IPS-15b (cell line): ENCODE measurements at regions not wholly inside any gene's neighbourhood (a gene's known extent, or its start where the extent isn't known, plus 50 kb on each side); places are given as distances from the start of the nearest gene placed in this dataset.

Experiments
- H3K27me3 ChIP-seq: one replicate; pipeline ENCODE4 v1.6.1; 2013; ENCODE audit warnings: low read length; ENCODE audit not compliant: control insufficient read depth, insufficient read depth
- H3K36me3 ChIP-seq: one replicate; pipeline ENCODE4 v1.6.1; 2013; ENCODE audit warnings: low read length; ENCODE audit not compliant: control insufficient read depth, insufficient read depth
- H3K4me1 ChIP-seq: one replicate; pipeline ENCODE4 v1.6.1; 2013; ENCODE audit warnings: mild to moderate bottlenecking, low read length; ENCODE audit not compliant: control insufficient read depth, insufficient read depth
- H3K4me3 ChIP-seq: one replicate; pipeline ENCODE4 v1.5.1; 2013; ENCODE audit warnings: low read depth, low read length
- H3K9ac ChIP-seq: one replicate; pipeline ENCODE4 v1.6.1; 2013; ENCODE audit warnings: low read depth, mild to moderate bottlenecking, low read length
- H3K9me3 ChIP-seq: one replicate; pipeline ENCODE4 v1.6.1; 2013; ENCODE audit warnings: mild to moderate bottlenecking, low read length; ENCODE audit not compliant: control insufficient read depth, insufficient read depth

- Histone ChIP-seq H3K9me3 (no peaks in the 10 kb centered on the region), H3K36me3 (no peaks in the 10 kb centered on the region), H3K9ac (no peak overlapping the region), H3K27me3 (no peaks in the 10 kb centered on the region), H3K4me3 (no peak overlapping the region), H3K4me1 (no peaks in the 10 kb centered on the region)
Measured at GRCh38 chr16:9546438-9546786, 455.0 kb downstream of the HAPSTR1 start.

- no peaks in the 10 kb centered on the region for H3K9me3 ChIP-seq
- H3K9ac ChIP-seq: no peak overlapping the region
- H3K4me3 ChIP-seq: no peak overlapping the region
- no peaks in the 10 kb centered on the region for H3K36me3 ChIP-seq
- no peaks in the 10 kb centered on the region for H3K27me3 ChIP-seq
- no peaks in the 10 kb centered on the region for H3K4me1 ChIP-seq
Measured at GRCh38 chr16:9549487-9549886, 458.0 kb downstream of the HAPSTR1 start.

GRCh38 chr16:9555051-9555450 is 463.6 kb downstream of the HAPSTR1 start:
- Histone ChIP-seq H3K36me3 (peaks cover 2% of the 10 kb centered on the region), H3K4me1 (no peaks in the 10 kb centered on the region), H3K4me3 (no peak overlapping the region), H3K9ac (no peak overlapping the region), H3K9me3 (no peaks in the 10 kb centered on the region), H3K27me3 (no peaks in the 10 kb centered on the region)

DNA sequence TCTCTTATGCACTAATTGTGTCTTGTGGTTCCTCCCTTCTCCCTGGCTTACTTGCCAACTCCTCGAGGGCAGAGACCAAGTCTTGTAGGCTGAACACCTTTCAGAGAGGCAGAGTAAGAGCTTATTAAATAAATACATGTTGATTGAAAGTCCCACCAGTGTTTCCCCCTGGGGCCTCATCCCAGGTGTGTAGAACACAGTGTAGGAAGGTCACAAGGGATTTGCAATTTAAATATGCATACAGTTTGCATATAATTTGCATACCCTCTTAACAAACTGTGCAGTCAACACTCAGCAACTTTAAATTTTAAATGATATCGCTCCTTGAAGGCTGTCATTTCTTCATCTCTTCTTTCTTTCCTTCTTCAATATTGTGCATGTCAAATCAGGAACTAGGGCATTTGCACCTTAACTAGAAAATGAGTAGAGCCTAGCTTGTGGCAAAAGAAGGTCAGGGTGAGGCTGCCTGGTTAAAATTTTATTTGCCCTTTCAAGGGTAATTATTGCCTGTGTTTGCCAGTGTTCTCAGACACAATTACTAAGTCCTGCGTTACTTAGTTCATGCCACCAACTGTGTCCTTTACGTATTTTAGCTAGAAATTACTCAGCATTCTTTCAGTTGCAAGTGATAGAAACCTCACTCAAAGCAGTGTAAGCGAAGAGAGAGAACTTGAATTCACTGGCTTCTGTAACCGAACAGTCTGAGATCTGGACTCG is 465.7 kb downstream of the HAPSTR1 start:
- H3K9ac ChIP-seq: no peak overlapping the region
- H3K36me3 ChIP-seq: peaks cover 2% of the 10 kb centered on the region
- H3K4me1 ChIP-seq: no peaks in the 10 kb centered on the region
- H3K4me3 ChIP-seq: no peak overlapping the region
- no peaks in the 10 kb centered on the region for H3K9me3 ChIP-seq
- no peaks in the 10 kb centered on the region for H3K27me3 ChIP-seq

- Histone ChIP-seq H3K9ac (no peak overlapping the region), H3K4me3 (no peak overlapping the region), H3K36me3 (peaks cover 2% of the 10 kb centered on the region), H3K27me3 (no peaks in the 10 kb centered on the region), H3K9me3 (no peaks in the 10 kb centered on the region), H3K4me1 (no peaks in the 10 kb centered on the region)
Measured at GRCh38 chr16:9557713-9558112, 466.3 kb downstream of the HAPSTR1 start.

- Histone ChIP-seq H3K4me1 (no peaks in the 10 kb centered on the region), H3K9me3 (no peaks in the 10 kb centered on the region), H3K27me3 (no peaks in the 10 kb centered on the region), H3K36me3 (no peaks in the 10 kb centered on the region), H3K4me3 (no peak overlapping the region), H3K9ac (no peak overlapping the region)
Measured at GRCh38 chr16:9566099-9566498, 474.7 kb downstream of the HAPSTR1 start.

- no peaks in the 10 kb centered on the region for H3K4me1 ChIP-seq
- no peaks in the 10 kb centered on the region for H3K27me3 ChIP-seq
- H3K9me3 ChIP-seq: no peaks in the 10 kb centered on the region
- H3K4me3 ChIP-seq: no peak overlapping the region
- H3K9ac ChIP-seq: no peak overlapping the region
- no peaks in the 10 kb centered on the region for H3K36me3 ChIP-seq
Measured at GRCh38 chr16:9567666-9568065, 476.2 kb downstream of the HAPSTR1 start.

DNA sequence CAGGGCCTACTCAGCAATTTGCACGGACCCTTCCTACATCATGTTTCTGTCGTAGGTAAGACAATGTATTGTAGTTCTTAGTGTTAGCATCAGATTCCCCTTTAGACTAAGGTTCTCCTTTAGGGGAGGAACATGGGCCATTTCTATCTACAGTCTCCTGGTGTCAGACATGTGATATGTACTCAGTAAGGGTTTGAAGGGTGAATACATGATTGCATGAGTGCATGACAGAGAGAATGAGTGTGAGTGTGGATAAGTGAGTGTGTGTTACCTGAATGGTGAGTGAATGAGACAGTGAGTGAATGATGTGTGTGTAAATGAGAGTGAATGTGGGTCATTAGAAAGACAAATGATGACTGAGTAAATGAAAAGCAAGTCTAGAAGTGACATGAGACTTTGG is 476.8 kb downstream of the HAPSTR1 start:
- Histone ChIP-seq H3K36me3 (no peaks in the 10 kb centered on the region), H3K4me1 (no peaks in the 10 kb centered on the region)

DNA sequence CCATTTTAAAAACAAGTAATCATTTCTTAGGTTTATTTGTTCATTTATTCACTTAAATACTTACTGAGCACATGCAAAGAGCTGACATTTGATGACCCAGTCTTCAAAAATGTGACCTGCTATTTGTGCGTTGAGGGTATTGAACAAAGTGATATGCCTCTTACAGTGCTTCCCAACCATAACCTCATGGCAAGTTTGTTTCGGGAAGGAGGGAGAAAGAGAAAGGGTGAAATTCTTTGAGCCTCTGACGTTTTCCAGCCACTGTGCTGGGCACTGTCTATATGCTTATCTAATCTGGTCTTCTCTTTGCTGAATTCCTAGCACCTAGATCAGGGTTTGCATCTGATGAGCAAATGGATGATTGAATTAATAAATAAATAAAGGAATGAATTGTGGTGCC is 479.1 kb downstream of the HAPSTR1 start:
- no peaks in the 10 kb centered on the region for H3K4me1 ChIP-seq
- no peaks in the 10 kb centered on the region for H3K36me3 ChIP-seq
- no peak overlapping the region for H3K9ac ChIP-seq
- no peaks in the 10 kb centered on the region for H3K9me3 ChIP-seq
- no peak overlapping the region for H3K4me3 ChIP-seq
- H3K27me3 ChIP-seq: no peaks in the 10 kb centered on the region

More for the DNA sequence above, 476.8 kb downstream of the HAPSTR1 start:
- no peaks in the 10 kb centered on the region for H3K27me3 ChIP-seq
- H3K9me3 ChIP-seq: no peaks in the 10 kb centered on the region
- no peak overlapping the region for H3K9ac ChIP-seq
- no peak overlapping the region for H3K4me3 ChIP-seq

DNA sequence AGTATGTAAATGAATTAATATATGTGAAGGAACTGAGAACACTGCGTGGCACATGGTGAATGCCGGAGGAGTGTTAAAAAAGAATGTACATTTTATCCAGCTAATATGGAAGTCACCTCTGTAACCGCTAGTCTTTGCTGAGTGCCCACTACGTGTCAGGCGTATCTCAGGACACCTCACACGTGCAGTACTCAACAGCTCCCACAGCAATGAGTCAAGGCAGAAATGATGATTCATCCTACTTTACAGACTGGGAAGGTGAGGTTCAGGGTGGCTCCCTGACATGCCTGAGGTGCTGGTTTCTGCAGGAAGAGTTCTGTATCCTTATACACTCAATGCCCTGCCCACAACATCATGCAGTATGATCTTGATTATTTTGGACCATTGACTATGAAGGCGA is 487.0 kb downstream of the HAPSTR1 start:
- no peaks in the 10 kb centered on the region for H3K9me3 ChIP-seq
- no peaks in the 10 kb centered on the region for H3K36me3 ChIP-seq
- H3K4me3 ChIP-seq: no peak overlapping the region
- H3K9ac ChIP-seq: no peak overlapping the region
- no peaks in the 10 kb centered on the region for H3K4me1 ChIP-seq
- H3K27me3 ChIP-seq: no peaks in the 10 kb centered on the region

DNA sequence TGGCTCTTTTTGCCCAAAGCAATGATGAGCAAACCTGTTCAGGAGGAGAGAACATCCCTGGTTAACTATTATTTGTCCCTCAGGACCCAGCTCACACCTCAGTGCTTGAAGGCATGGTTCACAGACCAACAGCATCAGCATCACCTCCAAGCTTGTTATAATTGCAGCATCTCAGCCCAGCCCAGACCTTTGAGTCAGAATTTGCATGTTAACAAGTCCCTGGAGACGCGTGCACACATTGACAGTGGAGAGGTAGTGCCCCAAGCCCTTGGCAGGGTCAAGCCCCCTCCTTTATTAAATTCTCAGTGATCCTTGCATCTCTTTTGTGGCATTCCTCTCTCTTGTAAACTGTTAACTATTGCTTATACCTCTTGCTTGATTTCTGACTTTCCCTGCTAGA is 488.6 kb downstream of the HAPSTR1 start:
- no peaks in the 10 kb centered on the region for H3K4me1 ChIP-seq
- no peak overlapping the region for H3K9ac ChIP-seq
- H3K27me3 ChIP-seq: no peaks in the 10 kb centered on the region
- H3K9me3 ChIP-seq: no peaks in the 10 kb centered on the region
- H3K36me3 ChIP-seq: no peaks in the 10 kb centered on the region
- H3K4me3 ChIP-seq: no peak overlapping the region

DNA sequence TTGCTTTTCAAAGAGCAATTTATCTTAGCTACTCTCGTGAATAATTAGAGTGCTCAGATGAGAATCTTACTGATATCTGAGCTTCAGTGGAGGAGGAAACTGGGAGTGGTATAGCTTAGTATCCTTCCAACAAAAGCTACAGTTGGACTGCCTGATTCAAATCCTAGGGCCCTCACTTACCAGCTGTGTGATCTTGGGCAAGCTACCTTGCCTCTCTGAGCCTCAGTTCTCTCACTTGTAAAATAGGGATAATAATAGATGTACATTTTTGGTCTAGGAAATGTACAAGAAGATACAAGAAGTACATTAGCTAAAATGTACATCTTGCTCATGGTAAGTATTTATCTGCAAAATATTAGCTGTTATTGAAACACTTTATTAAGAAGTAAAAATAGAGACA is 502.0 kb downstream of the HAPSTR1 start:
- Histone ChIP-seq H3K4me1 (no peaks in the 10 kb centered on the region), H3K36me3 (no peaks in the 10 kb centered on the region), H3K4me3 (no peak overlapping the region)

More for the DNA sequence above, 502.0 kb downstream of the HAPSTR1 start:
- H3K9ac ChIP-seq: no peak overlapping the region
- H3K27me3 ChIP-seq: peaks cover 10% of the 10 kb centered on the region
- peaks cover 3% of the 10 kb centered on the region for H3K9me3 ChIP-seq
